WTC11 (cell line): ENCODE measurements at regions not wholly inside any gene's neighbourhood (a gene's known extent, or its start where the extent isn't known, plus 50 kb on each side); places are given as distances from the start of the nearest gene placed in this dataset.

Experiments
- ATAC-seq: fragments of 200-7000 bp; cut with Tn5 transposase; 2 replicates; pipeline ENCODE4 v1.10.0; 2021; ENCODE audit warnings: mild to moderate bottlenecking, moderate library complexity
- CTCF ChIA-PET: fragments of 300-600 bp; sonication (Branson Sonifier 250); formaldehyde crosslinking; loops from one replicate; lab custom pipeline; 2021; ENCODE audit warnings: antibody characterized with exemption; lab: Charles Lee
- POLR2A ChIA-PET: fragments of 350-600 bp; sonication (Branson Sonifier 250); formaldehyde crosslinking; loops from one replicate; lab custom pipeline; 2021; ENCODE audit warnings: antibody characterized with exemption; lab: Charles Lee
- DNase-seq: peaks from one replicate; pipeline ENCODE4 v3.0.0; 2021; ENCODE audit warnings: low spot score
- H3K27ac Mint-ChIP-seq: 2 replicates; pipeline ENCODE4 v1.8.0; 2021; ENCODE audit warnings: mixed read lengths
- H3K27me3 Mint-ChIP-seq: 2 replicates; pipeline ENCODE4 v1.8.0; 2021; ENCODE audit warnings: low read depth, mild to moderate bottlenecking, moderate library complexity, mixed read lengths
- H3K36me3 Mint-ChIP-seq: 2 replicates; pipeline ENCODE4 v1.8.0; 2021; ENCODE audit warnings: mixed read lengths
- H3K4me1 Mint-ChIP-seq: 2 replicates; pipeline ENCODE4 v1.8.0; 2022; ENCODE audit warnings: mixed read lengths
- H3K4me3 Mint-ChIP-seq: 2 replicates; pipeline ENCODE4 v1.8.0; 2021; ENCODE audit warnings: mild to moderate bottlenecking, moderate library complexity, mixed read lengths
- H3K9me3 Mint-ChIP-seq: 2 replicates; pipeline ENCODE4 v1.8.0; 2021; ENCODE audit warnings: mixed read lengths
- ATF1 ChIP-seq: sonication (generic); formaldehyde crosslinking; IDR thresholded peaks from 2 replicates; pipeline ENCODE4 v1.8.1; 2023; ENCODE audit warnings: mild to moderate bottlenecking, moderate library complexity, missing genetic modification reagents
- CREM ChIP-seq: sonication (generic); formaldehyde crosslinking; IDR thresholded peaks from 2 replicates; pipeline ENCODE4 v1.8.1; 2022; ENCODE audit warnings: mild to moderate bottlenecking, missing genetic modification reagents, moderate library complexity
- ELF4 ChIP-seq: sonication (generic); formaldehyde crosslinking; IDR thresholded peaks from 2 replicates; pipeline ENCODE4 v1.8.1; 2022; ENCODE audit warnings: low read depth, mild to moderate bottlenecking, moderate library complexity, missing genetic modification reagents
- ESRRA ChIP-seq: sonication (generic); formaldehyde crosslinking; IDR thresholded peaks from 2 replicates; pipeline ENCODE4 v1.8.1; 2022; ENCODE audit warnings: mild to moderate bottlenecking, missing genetic modification reagents, borderline replicate concordance
- FOXK1 ChIP-seq: sonication (generic); formaldehyde crosslinking; IDR thresholded peaks from 2 replicates; pipeline ENCODE4 v1.8.0; 2022; ENCODE audit warnings: mild to moderate bottlenecking, moderate library complexity, missing genetic modification reagents
- GABPB1 ChIP-seq: sonication (generic); formaldehyde crosslinking; IDR thresholded peaks from 2 replicates; pipeline ENCODE4 v1.8.1; 2023; ENCODE audit warnings: mild to moderate bottlenecking, missing genetic modification reagents
- MYBL2 ChIP-seq: sonication (generic); formaldehyde crosslinking; IDR thresholded peaks from 2 replicates; pipeline ENCODE4 v1.8.1; 2023; ENCODE audit warnings: mild to moderate bottlenecking, moderate library complexity, missing genetic modification reagents
- NR1H2 ChIP-seq: sonication (generic); formaldehyde crosslinking; IDR thresholded peaks from 2 replicates; pipeline ENCODE4 v1.9.0; 2021; ENCODE audit warnings: mild to moderate bottlenecking, moderate library complexity, missing genetic modification reagents
- NR3C1 ChIP-seq: sonication (generic); formaldehyde crosslinking; conservative IDR thresholded peaks from 2 replicates; pipeline ENCODE4 v1.8.1; 2023; ENCODE audit warnings: low read depth, mild to moderate bottlenecking, missing genetic modification reagents
- SOX15 ChIP-seq: fragments of 250-450 bp; sonication (Bioruptor Pico); IDR thresholded peaks from 2 replicates; pipeline ENCODE4 v1.9.0; 2021; ENCODE audit warnings: mild to moderate bottlenecking
- ZNF121 ChIP-seq: sonication (generic); formaldehyde crosslinking; IDR thresholded peaks from 2 replicates; pipeline ENCODE4 v1.8.0; 2023; ENCODE audit warnings: missing genetic modification reagents
- ZNF138 ChIP-seq: sonication (generic); formaldehyde crosslinking; conservative IDR thresholded peaks from 2 replicates; pipeline ENCODE4 v1.8.1; 2022; ENCODE audit warnings: mild to moderate bottlenecking, moderate library complexity, missing genetic modification reagents
- ZNF232 ChIP-seq: sonication (generic); formaldehyde crosslinking; IDR thresholded peaks from 2 replicates; pipeline ENCODE4 v1.8.0; 2022; ENCODE audit warnings: mild to moderate bottlenecking, missing genetic modification reagents
- ZNF263 ChIP-seq: sonication (generic); formaldehyde crosslinking; IDR thresholded peaks from 2 replicates; pipeline ENCODE4 v1.8.1; 2022; ENCODE audit warnings: low read depth, mild to moderate bottlenecking, moderate library complexity, missing genetic modification reagents
- ZNF396 ChIP-seq: fragments of 250-450 bp; sonication (Bioruptor Pico); IDR thresholded peaks from 2 replicates; pipeline ENCODE4 v1.8.0; 2021; ENCODE audit warnings: mild to moderate bottlenecking, moderate library complexity, borderline replicate concordance
- ZNF416 ChIP-seq: fragments of 250-450 bp; sonication (Bioruptor Pico); IDR thresholded peaks from 2 replicates; pipeline ENCODE4 v1.9.0; 2021; ENCODE audit warnings: mild to moderate bottlenecking, inconsistent platforms
- TF ChIP-seq, protein P1 (sequence below): sonication (generic); formaldehyde crosslinking; IDR thresholded peaks from 2 replicates; pipeline ENCODE4 v1.8.0; 2022; ENCODE audit warnings: mild to moderate bottlenecking, missing genetic modification reagents
- TF ChIP-seq, protein P2 (sequence below): sonication (generic); formaldehyde crosslinking; IDR thresholded peaks from 2 replicates; pipeline ENCODE4 v1.8.1; 2023; ENCODE audit warnings: mild to moderate bottlenecking, missing genetic modification reagents
- TF ChIP-seq, protein P3 (sequence below): sonication (generic); formaldehyde crosslinking; IDR thresholded peaks from 2 replicates; pipeline ENCODE4 v1.8.1; 2022; ENCODE audit warnings: missing genetic modification reagents, borderline replicate concordance
- TF ChIP-seq, protein P4 (sequence below): sonication (generic); formaldehyde crosslinking; IDR thresholded peaks from 2 replicates; pipeline ENCODE4 v1.8.0; 2023; ENCODE audit warnings: missing genetic modification reagents
- TF ChIP-seq, protein P5 (sequence below): fragments of 250-450 bp; sonication (Bioruptor Pico); IDR thresholded peaks from 2 replicates; pipeline ENCODE4 v1.8.0; 2021; ENCODE audit warnings: mild to moderate bottlenecking
- TF ChIP-seq, protein P6 (sequence below): sonication (generic); formaldehyde crosslinking; IDR thresholded peaks from 2 replicates; pipeline ENCODE4 v1.8.0; 2022; ENCODE audit warnings: mild to moderate bottlenecking, missing genetic modification reagents
- TF ChIP-seq, protein P7 (sequence below): sonication (generic); formaldehyde crosslinking; IDR thresholded peaks from 2 replicates; pipeline ENCODE4 v1.8.1; 2022; ENCODE audit warnings: low read depth, missing genetic modification reagents, borderline replicate concordance

DNA sequence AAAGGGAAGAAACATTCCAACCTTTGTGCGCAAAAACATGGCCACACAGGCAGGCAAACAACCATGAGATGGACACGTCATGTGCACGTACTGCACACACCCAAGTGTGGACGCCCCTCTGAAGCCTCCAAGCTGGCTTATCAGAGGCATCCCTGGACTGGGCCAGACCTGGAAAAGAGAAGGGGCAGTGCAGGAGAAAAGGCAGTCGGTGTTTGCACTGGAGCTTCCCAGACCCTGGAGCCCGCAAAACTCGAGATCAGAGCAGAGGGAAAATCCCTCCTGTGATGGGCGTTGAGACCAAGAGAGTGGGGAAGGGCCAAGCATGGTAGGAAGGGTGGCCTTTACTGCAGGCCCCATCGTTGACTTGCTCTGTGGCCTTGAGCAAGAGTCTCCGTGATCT is 269.5 kb downstream of the CYRIA start:
- CTCF ChIA-PET = no interaction called here
- Mint-ChIP-seq H3K27me3 (peaks cover 4% of the 10 kb centered on the region; the same call in 1 of the 2 replicates), H3K27ac (no peak overlapping the region), H3K4me3 (no peak overlapping the region), H3K9me3 (peaks cover 8% of the 10 kb centered on the region), H3K4me1 (no peaks in the 10 kb centered on the region), H3K36me3 (no peaks in the 10 kb centered on the region)
- TF ChIP-seq CREM (CRISPR knock-in tag) = no peak
- TF ChIP-seq, protein P1, sequence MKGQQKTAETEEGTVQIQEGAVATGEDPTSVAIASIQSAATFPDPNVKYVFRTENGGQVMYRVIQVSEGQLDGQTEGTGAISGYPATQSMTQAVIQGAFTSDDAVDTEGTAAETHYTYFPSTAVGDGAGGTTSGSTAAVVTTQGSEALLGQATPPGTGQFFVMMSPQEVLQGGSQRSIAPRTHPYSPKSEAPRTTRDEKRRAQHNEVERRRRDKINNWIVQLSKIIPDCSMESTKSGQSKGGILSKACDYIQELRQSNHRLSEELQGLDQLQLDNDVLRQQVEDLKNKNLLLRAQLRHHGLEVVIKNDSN (CRISPR knock-in tag) = no peak
- DNase-seq (no peak), ATAC-seq (no peak)
- POLR2A ChIA-PET = no interaction called here

DNA sequence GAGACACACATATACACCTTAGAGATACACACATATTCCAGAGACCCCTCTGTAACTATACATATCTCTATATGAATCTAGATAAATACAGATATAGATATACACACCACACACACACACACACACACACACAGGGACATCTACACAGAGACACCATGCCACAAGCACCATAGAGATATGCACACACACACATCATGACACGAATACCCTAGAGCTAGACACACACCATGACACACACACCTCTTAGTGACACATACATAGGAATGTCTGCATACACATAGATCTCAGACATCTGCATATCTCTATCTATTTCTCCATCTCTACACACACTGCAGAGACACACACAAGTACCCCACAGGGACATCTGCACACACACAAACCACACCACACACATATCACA is 270.0 kb downstream of the CYRIA start:
- Mint-ChIP-seq H3K36me3 (no peaks in the 10 kb centered on the region), H3K4me3 (no peak overlapping the region), H3K27ac (no peak overlapping the region), H3K4me1 (no peaks in the 10 kb centered on the region), H3K27me3 (peaks cover 4% of the 10 kb centered on the region; the same call in 1 of the 2 replicates), H3K9me3 (peaks cover 8% of the 10 kb centered on the region)
- ChIA-PET POLR2A (no interaction called here), CTCF (no interaction called here)
- TF ChIP-seq, protein P2, sequence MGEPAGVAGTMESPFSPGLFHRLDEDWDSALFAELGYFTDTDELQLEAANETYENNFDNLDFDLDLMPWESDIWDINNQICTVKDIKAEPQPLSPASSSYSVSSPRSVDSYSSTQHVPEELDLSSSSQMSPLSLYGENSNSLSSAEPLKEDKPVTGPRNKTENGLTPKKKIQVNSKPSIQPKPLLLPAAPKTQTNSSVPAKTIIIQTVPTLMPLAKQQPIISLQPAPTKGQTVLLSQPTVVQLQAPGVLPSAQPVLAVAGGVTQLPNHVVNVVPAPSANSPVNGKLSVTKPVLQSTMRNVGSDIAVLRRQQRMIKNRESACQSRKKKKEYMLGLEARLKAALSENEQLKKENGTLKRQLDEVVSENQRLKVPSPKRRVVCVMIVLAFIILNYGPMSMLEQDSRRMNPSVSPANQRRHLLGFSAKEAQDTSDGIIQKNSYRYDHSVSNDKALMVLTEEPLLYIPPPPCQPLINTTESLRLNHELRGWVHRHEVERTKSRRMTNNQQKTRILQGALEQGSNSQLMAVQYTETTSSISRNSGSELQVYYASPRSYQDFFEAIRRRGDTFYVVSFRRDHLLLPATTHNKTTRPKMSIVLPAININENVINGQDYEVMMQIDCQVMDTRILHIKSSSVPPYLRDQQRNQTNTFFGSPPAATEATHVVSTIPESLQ (CRISPR knock-in tag) = no peak
- TF ChIP-seq, protein P3, sequence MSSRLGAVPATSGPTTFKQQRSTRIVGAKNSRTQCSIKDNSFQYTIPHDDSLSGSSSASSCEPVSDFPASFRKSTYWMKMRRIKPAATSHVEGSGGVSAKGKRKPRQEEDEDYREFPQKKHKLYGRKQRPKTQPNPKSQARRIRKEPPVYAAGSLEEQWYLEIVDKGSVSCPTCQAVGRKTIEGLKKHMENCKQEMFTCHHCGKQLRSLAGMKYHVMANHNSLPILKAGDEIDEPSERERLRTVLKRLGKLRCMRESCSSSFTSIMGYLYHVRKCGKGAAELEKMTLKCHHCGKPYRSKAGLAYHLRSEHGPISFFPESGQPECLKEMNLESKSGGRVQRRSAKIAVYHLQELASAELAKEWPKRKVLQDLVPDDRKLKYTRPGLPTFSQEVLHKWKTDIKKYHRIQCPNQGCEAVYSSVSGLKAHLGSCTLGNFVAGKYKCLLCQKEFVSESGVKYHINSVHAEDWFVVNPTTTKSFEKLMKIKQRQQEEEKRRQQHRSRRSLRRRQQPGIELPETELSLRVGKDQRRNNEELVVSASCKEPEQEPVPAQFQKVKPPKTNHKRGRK (CRISPR knock-in tag) = no peak
- no peak for TF ChIP-seq ZNF263 (CRISPR knock-in tag)
- TF ChIP-seq ELF4 (CRISPR knock-in tag) = no peak
- TF ChIP-seq, protein P4, sequence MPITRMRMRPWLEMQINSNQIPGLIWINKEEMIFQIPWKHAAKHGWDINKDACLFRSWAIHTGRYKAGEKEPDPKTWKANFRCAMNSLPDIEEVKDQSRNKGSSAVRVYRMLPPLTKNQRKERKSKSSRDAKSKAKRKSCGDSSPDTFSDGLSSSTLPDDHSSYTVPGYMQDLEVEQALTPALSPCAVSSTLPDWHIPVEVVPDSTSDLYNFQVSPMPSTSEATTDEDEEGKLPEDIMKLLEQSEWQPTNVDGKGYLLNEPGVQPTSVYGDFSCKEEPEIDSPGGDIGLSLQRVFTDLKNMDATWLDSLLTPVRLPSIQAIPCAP (CRISPR knock-in tag) = no peak
- TF ChIP-seq FOXK1 (CRISPR knock-in tag) = no peak
- no peak for TF ChIP-seq MYBL2 (CRISPR knock-in tag)
- no peak for TF ChIP-seq ZNF121 (CRISPR knock-in tag)
- TF ChIP-seq NR3C1 (CRISPR knock-in tag) = no peak
- DNase-seq = no peak
- ATAC-seq = no peak

DNA sequence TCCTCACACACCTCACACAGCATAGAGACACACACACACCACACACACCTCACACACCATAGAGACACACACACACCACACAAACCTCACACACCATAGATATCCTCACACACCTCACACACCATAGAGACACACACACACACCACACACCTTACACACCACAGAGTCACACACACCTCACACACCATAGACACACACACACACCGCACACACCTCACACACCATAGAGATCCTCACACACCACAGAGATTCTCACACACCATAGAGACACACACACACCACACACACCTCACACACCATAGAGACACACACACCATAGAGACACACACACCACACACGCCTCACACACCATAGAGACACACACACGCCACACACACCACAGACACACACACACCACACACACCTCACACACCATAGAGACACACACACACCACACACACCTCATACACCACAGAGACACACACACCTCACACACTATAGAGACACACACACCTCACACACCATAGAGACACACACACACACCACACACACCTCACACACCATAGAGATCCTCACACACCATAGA is 270.6 kb downstream of the CYRIA start:
- POLR2A ChIA-PET = no interaction called here
- Mint-ChIP-seq H3K9me3 (peaks cover 8% of the 10 kb centered on the region), H3K27ac (no peak overlapping the region), H3K4me1 (no peaks in the 10 kb centered on the region)
- DNase-seq = no peak
- TF ChIP-seq ATF1 (no peak), SOX15 (no peak), ESRRA (CRISPR knock-in tag) (no peak), ZNF396 (CRISPR knock-in tag) (no peak), GABPB1 (CRISPR knock-in tag) (no peak), NR1H2 (CRISPR knock-in tag) (no peak), ZNF138 (no peak), ZNF416 (CRISPR knock-in tag) (no peak), CREM (CRISPR knock-in tag) (no peak), ZNF232 (CRISPR knock-in tag) (no peak)
- TF ChIP-seq, protein P5, sequence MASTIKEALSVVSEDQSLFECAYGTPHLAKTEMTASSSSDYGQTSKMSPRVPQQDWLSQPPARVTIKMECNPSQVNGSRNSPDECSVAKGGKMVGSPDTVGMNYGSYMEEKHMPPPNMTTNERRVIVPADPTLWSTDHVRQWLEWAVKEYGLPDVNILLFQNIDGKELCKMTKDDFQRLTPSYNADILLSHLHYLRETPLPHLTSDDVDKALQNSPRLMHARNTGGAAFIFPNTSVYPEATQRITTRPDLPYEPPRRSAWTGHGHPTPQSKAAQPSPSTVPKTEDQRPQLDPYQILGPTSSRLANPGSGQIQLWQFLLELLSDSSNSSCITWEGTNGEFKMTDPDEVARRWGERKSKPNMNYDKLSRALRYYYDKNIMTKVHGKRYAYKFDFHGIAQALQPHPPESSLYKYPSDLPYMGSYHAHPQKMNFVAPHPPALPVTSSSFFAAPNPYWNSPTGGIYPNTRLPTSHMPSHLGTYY (CRISPR knock-in tag) = no peak
- TF ChIP-seq, protein P6, sequence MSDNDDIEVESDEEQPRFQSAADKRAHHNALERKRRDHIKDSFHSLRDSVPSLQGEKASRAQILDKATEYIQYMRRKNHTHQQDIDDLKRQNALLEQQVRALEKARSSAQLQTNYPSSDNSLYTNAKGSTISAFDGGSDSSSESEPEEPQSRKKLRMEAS (CRISPR knock-in tag) = no peak
- TF ChIP-seq, protein P3 (CRISPR knock-in tag) = no peak
- TF ChIP-seq, protein P7, sequence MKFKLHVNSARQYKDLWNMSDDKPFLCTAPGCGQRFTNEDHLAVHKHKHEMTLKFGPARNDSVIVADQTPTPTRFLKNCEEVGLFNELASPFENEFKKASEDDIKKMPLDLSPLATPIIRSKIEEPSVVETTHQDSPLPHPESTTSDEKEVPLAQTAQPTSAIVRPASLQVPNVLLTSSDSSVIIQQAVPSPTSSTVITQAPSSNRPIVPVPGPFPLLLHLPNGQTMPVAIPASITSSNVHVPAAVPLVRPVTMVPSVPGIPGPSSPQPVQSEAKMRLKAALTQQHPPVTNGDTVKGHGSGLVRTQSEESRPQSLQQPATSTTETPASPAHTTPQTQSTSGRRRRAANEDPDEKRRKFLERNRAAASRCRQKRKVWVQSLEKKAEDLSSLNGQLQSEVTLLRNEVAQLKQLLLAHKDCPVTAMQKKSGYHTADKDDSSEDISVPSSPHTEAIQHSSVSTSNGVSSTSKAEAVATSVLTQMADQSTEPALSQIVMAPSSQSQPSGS (CRISPR knock-in tag) = no peak
- TF ChIP-seq, all 79 proteins: peak for 0
- CTCF ChIA-PET = no interaction called here
- no peaks in the 10 kb centered on the region for H3K36me3 Mint-ChIP-seq
- H3K4me3 Mint-ChIP-seq = no peak overlapping the region
- peaks cover 4% of the 10 kb centered on the region; the same call in 1 of the 2 replicates for H3K27me3 Mint-ChIP-seq
- ATAC-seq = no peak
